Loucy (cell line): ENCODE measurements at regions not wholly inside any gene's neighbourhood (a gene's known extent, or its start where the extent isn't known, plus 50 kb on each side); places are given as distances from the start of the nearest gene placed in this dataset.

Experiments
- H2AFZ ChIP-seq: fragments of 200-600 bp; sonication (generic); 2 replicates; pipeline ENCODE4 v1.6.0; 2016; ENCODE audit warnings: antibody characterized with exemption, mild to moderate bottlenecking, low read length, moderate library complexity
- H3F3A ChIP-seq: fragments of 200-600 bp; 2 replicates; pipeline ENCODE4 v1.6.0; 2016; ENCODE audit warnings: antibody characterized with exemption, low read depth, mild to moderate bottlenecking
- H3K27me3 ChIP-seq: fragments of 200-600 bp; sonication (generic); 2 replicates; pipeline ENCODE4 v1.6.1; 2014; ENCODE audit warnings: low read length, mild to moderate bottlenecking; ENCODE audit not compliant: insufficient read depth, poor library complexity, severe bottlenecking
- H3K36me3 ChIP-seq: fragments of 200-600 bp; sonication (generic); 2 replicates; pipeline ENCODE4 v1.6.1; 2016; ENCODE audit warnings: low read length; ENCODE audit not compliant: insufficient read depth
- H3K4me1 ChIP-seq: fragments of 200-600 bp; sonication (generic); 2 replicates; pipeline ENCODE4 v1.5.1; 2014; ENCODE audit warnings: low read length, mild to moderate bottlenecking; ENCODE audit not compliant: insufficient read depth, poor library complexity, severe bottlenecking
- H3K4me2 ChIP-seq: fragments of 200-600 bp; sonication (generic); 2 replicates; pipeline ENCODE4 v1.6.0; 2014; ENCODE audit warnings: antibody characterized with exemption, low read length, low read depth, mild to moderate bottlenecking; ENCODE audit not compliant: poor library complexity, severe bottlenecking
- H3K4me3 ChIP-seq: fragments of 200-600 bp; sonication (generic); 2 replicates; pipeline ENCODE4 v1.5.1; 2014; ENCODE audit warnings: low read length, mild to moderate bottlenecking, mixed read lengths; ENCODE audit not compliant: poor library complexity, severe bottlenecking
- H3K79me2 ChIP-seq: fragments of 200-600 bp; sonication (generic); 2 replicates; pipeline ENCODE4 v1.6.1; 2014; ENCODE audit warnings: low read length; ENCODE audit not compliant: insufficient read depth
- H3K9ac ChIP-seq: fragments of 200-600 bp; sonication (generic); 2 replicates; pipeline ENCODE4 v1.6.0; 2014; ENCODE audit warnings: mild to moderate bottlenecking, low read depth, low read length, moderate library complexity; ENCODE audit not compliant: poor library complexity, severe bottlenecking
- H3K9me2 ChIP-seq: fragments of 200-600 bp; sonication (generic); replicated peaks from 2 replicates; pipeline ENCODE4 v1.6.1; 2016; ENCODE audit warnings: low read depth, low read length, mixed read lengths
- H3K9me3 ChIP-seq: fragments of 200-600 bp; sonication (generic); 2 replicates; pipeline ENCODE4 v1.6.1; 2014; ENCODE audit warnings: mild to moderate bottlenecking, antibody characterized with exemption, low read length, low read depth; ENCODE audit not compliant: insufficient read depth
- H4K20me1 ChIP-seq: fragments of 200-600 bp; sonication (generic); 2 replicates; pipeline ENCODE4 v1.6.0; 2014; ENCODE audit warnings: antibody characterized with exemption, low read length, mild to moderate bottlenecking; ENCODE audit not compliant: insufficient read depth, poor library complexity, severe bottlenecking
- EZH2phosphoT487 ChIP-seq: fragments of 200-600 bp; IDR thresholded peaks from 2 replicates; pipeline ENCODE4 v1.6.1; 2018; ENCODE audit warnings: antibody characterized with exemption, mild to moderate bottlenecking, moderate library complexity, borderline replicate concordance
- TF ChIP-seq, protein P1 (sequence below): fragments of 200-600 bp; sonication (generic); conservative IDR thresholded peaks from 2 replicates; pipeline ENCODE4 v1.5.1; 2014; ENCODE audit warnings: mild to moderate bottlenecking, antibody characterized with exemption, low read length

DNA sequence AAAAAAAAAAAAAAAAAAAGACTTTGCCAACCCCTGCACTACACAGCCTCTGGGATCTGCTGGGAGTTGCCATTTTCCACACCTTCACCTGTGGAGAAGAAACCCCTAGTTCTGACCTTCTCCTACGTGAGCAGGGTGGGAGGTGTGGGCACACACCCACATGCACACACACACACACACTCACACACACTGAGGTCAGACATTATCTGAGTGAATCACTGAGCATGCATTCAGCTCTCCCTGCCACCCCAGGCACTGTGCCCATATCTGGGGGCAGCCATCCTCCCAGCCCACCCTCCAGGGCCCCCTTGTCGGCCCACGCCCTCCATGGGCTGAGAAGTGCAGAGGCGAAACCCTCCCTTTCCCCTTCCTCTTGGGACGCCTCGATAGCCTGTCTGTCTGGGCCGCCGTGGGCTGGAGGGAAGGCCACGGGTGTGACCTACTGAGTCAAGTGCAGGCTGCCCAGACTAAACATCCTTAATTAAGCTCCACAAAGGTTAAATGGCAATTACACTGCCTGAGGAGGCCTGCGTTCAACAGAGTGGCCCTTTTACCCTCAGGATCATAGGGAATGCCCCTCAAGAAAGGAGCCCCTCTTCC, 143.8 kb downstream of the C16orf95 start:
- Histone ChIP-seq H3K9ac (no peak overlapping the region), H3K4me3 (no peak overlapping the region), H2AFZ (no peak overlapping the region), H3K9me3 (no peaks in the 10 kb centered on the region), H3K79me2 (no peaks in the 10 kb centered on the region), H3K9me2 (no peaks in the 10 kb centered on the region), H3K4me2 (no peak overlapping the region), H3K27me3 (no peaks in the 10 kb centered on the region), H4K20me1 (no peaks in the 10 kb centered on the region), H3K4me1 (no peaks in the 10 kb centered on the region), H3K36me3 (no peaks in the 10 kb centered on the region), H3F3A (no peaks in the 10 kb centered on the region)
- TF ChIP-seq, protein P1, sequence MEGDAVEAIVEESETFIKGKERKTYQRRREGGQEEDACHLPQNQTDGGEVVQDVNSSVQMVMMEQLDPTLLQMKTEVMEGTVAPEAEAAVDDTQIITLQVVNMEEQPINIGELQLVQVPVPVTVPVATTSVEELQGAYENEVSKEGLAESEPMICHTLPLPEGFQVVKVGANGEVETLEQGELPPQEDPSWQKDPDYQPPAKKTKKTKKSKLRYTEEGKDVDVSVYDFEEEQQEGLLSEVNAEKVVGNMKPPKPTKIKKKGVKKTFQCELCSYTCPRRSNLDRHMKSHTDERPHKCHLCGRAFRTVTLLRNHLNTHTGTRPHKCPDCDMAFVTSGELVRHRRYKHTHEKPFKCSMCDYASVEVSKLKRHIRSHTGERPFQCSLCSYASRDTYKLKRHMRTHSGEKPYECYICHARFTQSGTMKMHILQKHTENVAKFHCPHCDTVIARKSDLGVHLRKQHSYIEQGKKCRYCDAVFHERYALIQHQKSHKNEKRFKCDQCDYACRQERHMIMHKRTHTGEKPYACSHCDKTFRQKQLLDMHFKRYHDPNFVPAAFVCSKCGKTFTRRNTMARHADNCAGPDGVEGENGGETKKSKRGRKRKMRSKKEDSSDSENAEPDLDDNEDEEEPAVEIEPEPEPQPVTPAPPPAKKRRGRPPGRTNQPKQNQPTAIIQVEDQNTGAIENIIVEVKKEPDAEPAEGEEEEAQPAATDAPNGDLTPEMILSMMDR: no peak
- no peak for TF ChIP-seq EZH2phosphoT487

DNA sequence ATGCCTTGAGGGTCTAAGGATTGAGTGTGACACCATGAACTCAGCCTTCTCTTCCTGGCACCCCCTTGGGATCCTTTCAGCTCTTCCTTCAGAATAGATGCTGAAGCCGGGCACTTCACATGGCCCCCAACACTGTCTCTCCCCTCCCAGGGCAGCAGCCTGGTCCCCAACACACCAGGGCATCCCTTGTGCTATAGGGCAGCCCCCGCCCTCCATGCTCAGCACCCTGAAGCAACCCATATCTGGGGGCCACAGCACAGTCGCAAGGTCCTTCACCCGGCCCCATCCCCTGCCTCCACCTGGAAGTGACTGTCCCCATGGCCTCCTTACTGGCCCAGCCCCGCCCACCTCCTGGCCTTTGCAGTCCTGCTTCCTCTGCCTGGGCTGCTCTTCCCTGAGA, 143.1 kb downstream of the C16orf95 start:
- Histone ChIP-seq H3K4me3 (no peak overlapping the region), H4K20me1 (no peaks in the 10 kb centered on the region), H3K4me2 (no peak overlapping the region), H3K4me1 (no peaks in the 10 kb centered on the region), H3F3A (no peaks in the 10 kb centered on the region), H2AFZ (no peak overlapping the region), H3K9ac (no peak overlapping the region), H3K9me2 (no peaks in the 10 kb centered on the region), H3K79me2 (no peaks in the 10 kb centered on the region), H3K27me3 (no peaks in the 10 kb centered on the region), H3K36me3 (no peaks in the 10 kb centered on the region), H3K9me3 (no peaks in the 10 kb centered on the region)
- TF ChIP-seq, protein P1: no peak
- no peak for TF ChIP-seq EZH2phosphoT487

DNA sequence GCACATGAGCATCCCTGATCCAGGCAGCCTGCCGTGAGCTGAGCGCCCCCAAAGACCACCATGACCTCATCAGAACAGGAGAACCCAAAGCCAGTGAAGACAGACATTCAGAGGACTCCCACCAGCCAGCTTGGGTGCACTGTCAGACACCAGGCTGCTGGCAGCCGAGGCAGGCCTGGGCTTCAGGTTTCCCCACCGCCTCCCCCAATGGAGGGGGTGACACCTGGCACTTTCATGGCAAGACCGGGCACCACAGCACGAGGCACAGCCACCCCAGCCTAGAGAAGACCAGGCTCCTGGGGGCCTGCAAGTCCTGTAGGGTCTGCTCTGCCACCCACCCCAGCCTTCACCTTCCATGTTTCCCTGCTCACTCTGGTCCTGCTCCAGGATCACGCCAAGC, 140.5 kb downstream of the C16orf95 start:
- TF ChIP-seq, protein P1: no peak
- TF ChIP-seq EZH2phosphoT487: no peak
- H3K9ac ChIP-seq: no peak overlapping the region
- H2AFZ ChIP-seq: no peak overlapping the region
- no peaks in the 10 kb centered on the region for H3F3A ChIP-seq
- H3K4me1 ChIP-seq: no peaks in the 10 kb centered on the region
- no peaks in the 10 kb centered on the region for H3K27me3 ChIP-seq
- no peak overlapping the region for H3K4me2 ChIP-seq
- no peaks in the 10 kb centered on the region for H3K36me3 ChIP-seq
- no peak overlapping the region for H3K4me3 ChIP-seq
- no peaks in the 10 kb centered on the region for H4K20me1 ChIP-seq
- H3K9me3 ChIP-seq: no peaks in the 10 kb centered on the region
- no peaks in the 10 kb centered on the region for H3K79me2 ChIP-seq
- no peaks in the 10 kb centered on the region for H3K9me2 ChIP-seq
